Vagina (tissue), 2 donors: ENCODE measurements at regions not wholly inside any gene's neighbourhood (a gene's known extent, or its start where the extent isn't known, plus 50 kb on each side); places are given as distances from the start of the nearest gene placed in this dataset.

ENCODE experiments used
- DNase-seq, 2 donors: peaks; one replicate each; pipeline ENCODE4 v3.0.0-alpha.2; 2017; ENCODE audit errors: extremely low spot score in 2 of 2
- H3K27ac ChIP-seq: fragments of 200-600 bp; sonication (generic); one replicate; pipeline ENCODE4 v1.5.1; 2019
- H3K27me3 ChIP-seq: fragments of 200-600 bp; sonication (generic); one replicate; pipeline ENCODE4 v1.5.1; 2019
- H3K36me3 ChIP-seq, 2 donors: fragments of 200-600 bp; sonication (generic); one replicate each; pipeline ENCODE4 v1.5.1; 2017 to 2019
- H3K4me1 ChIP-seq: fragments of 200-600 bp; sonication (generic); one replicate; pipeline ENCODE4 v1.5.1; 2019
- H3K4me3 ChIP-seq, 2 donors: fragments of 200-600 bp; sonication (generic); 1 replicate in 1 of 2; 2 replicates in 1 of 2; pipeline ENCODE4 v1.5.1; 2016 to 2019
- H3K9me3 ChIP-seq: fragments of 200-600 bp; sonication (generic); one replicate; pipeline ENCODE4 v1.5.1; 2019
- CTCF ChIP-seq, 3 experiments: fragments of 450-650 bp in 2 of 3; fragments of 200-600 bp in 1 of 3; sonication (generic) in 1 of 3; IDR thresholded peaks; one replicate each; pipeline ENCODE4 v1.5.1; 2017 to 2019; ENCODE audit warnings: antibody characterized with exemption in 3 of 3, mild to moderate bottlenecking in 2 of 3, moderate library complexity in 2 of 3
- POLR2A ChIP-seq, 2 donors: fragments of 450-650 bp; IDR thresholded peaks; one replicate each; pipeline ENCODE4 v1.6.1; 2017; ENCODE audit warnings: antibody characterized with exemption in 2 of 2, mild to moderate bottlenecking in 2 of 2, moderate library complexity in 2 of 2
- POLR2AphosphoS5 ChIP-seq, 2 donors: sonication (generic); formaldehyde crosslinking; IDR thresholded peaks; one replicate each; pipeline ENCODE4 v1.9.0; 2017; ENCODE audit warnings: antibody characterized with exemption in 2 of 2, mild to moderate bottlenecking in 2 of 2, low read depth in 1 of 2; ENCODE audit not compliant: insufficient read depth in 1 of 2
- intact Hi-C: fragments of 100-400 bp; cut with DNase I; formaldehyde crosslinking; loops from one replicate; pipeline ENCODE4 v1.15.1; 2023

- TF ChIP-seq POLR2A (IDR thresholded peaks at IDR 0.05) (no peak), CTCF (IDR thresholded peaks at IDR 0.05) (no peak), POLR2AphosphoS5 (IDR thresholded peaks at IDR 0.05; ENCODE audit: insufficient read depth in 1 of 2, low read depth in 1 of 2) (no peak)
- intact Hi-C loops, result no loop called here
- no peaks in the 10 kb centered on the region for H3K4me1 ChIP-seq
- H3K4me3 ChIP-seq, result no peak overlapping the region
- H3K27ac ChIP-seq, result no peak overlapping the region
- DNase-seq, result no peak
- H3K9me3 ChIP-seq, result no peaks in the 10 kb centered on the region
- H3K36me3 ChIP-seq, result no peaks in the 10 kb centered on the region
- H3K27me3 ChIP-seq, result no peaks in the 10 kb centered on the region
Measured at GRCh38 chr1:157418231-157418630, 134.1 kb downstream of the FCRL5 start.

- Histone ChIP-seq H3K9me3 (no peaks in the 10 kb centered on the region), H3K36me3 (no peaks in the 10 kb centered on the region), H3K27ac (no peak overlapping the region), H3K4me1 (no peaks in the 10 kb centered on the region), H3K27me3 (no peaks in the 10 kb centered on the region), H3K4me3 (no peak overlapping the region)
- intact Hi-C loops, result no loop called here
- no peak for DNase-seq
- no peak for TF ChIP-seq CTCF (IDR thresholded peaks at IDR 0.05)
- TF ChIP-seq POLR2AphosphoS5 (IDR thresholded peaks at IDR 0.05; ENCODE audit: insufficient read depth in 1 of 2, low read depth in 1 of 2), result no peak
- TF ChIP-seq POLR2A (IDR thresholded peaks at IDR 0.05), result no peak
Measured at GRCh38 chr1:157415661-157416060, 136.7 kb downstream of the FCRL5 start.

GRCh38 chr1:157412308-157412707 lies 140.0 kb downstream of the FCRL5 start:
- Histone ChIP-seq H3K4me1 (no peaks in the 10 kb centered on the region), H3K9me3 (no peaks in the 10 kb centered on the region), H3K27me3 (no peaks in the 10 kb centered on the region), H3K27ac (no peak overlapping the region), H3K36me3 (no peaks in the 10 kb centered on the region), H3K4me3 (no peak overlapping the region)
- no peak for TF ChIP-seq CTCF (IDR thresholded peaks at IDR 0.05)
- TF ChIP-seq POLR2A (IDR thresholded peaks at IDR 0.05), result no peak
- TF ChIP-seq POLR2AphosphoS5 (IDR thresholded peaks at IDR 0.05; ENCODE audit: insufficient read depth in 1 of 2, low read depth in 1 of 2), result no peak
- no peak for DNase-seq
- intact Hi-C loops, result no loop called here

GRCh38 chr1:157411769-157412168 lies 140.5 kb downstream of the FCRL5 start:
- Histone ChIP-seq H3K4me3 (no peak overlapping the region), H3K9me3 (no peaks in the 10 kb centered on the region), H3K4me1 (no peaks in the 10 kb centered on the region), H3K27ac (no peak overlapping the region), H3K36me3 (no peaks in the 10 kb centered on the region), H3K27me3 (no peaks in the 10 kb centered on the region)
- intact Hi-C loops, result no loop called here
- TF ChIP-seq POLR2AphosphoS5 (IDR thresholded peaks at IDR 0.05; ENCODE audit: insufficient read depth in 1 of 2, low read depth in 1 of 2), result no peak
- no peak for TF ChIP-seq CTCF (IDR thresholded peaks at IDR 0.05)
- TF ChIP-seq POLR2A (IDR thresholded peaks at IDR 0.05), result no peak
- DNase-seq, result no peak

GRCh38 chr1:157411064-157411463 lies 141.3 kb downstream of the FCRL5 start:
- Histone ChIP-seq H3K36me3 (no peaks in the 10 kb centered on the region), H3K9me3 (no peaks in the 10 kb centered on the region), H3K27ac (no peak overlapping the region), H3K4me1 (no peaks in the 10 kb centered on the region), H3K4me3 (no peak overlapping the region), H3K27me3 (no peaks in the 10 kb centered on the region)
- DNase-seq, result no peak
- intact Hi-C loops, result no loop called here
- TF ChIP-seq POLR2AphosphoS5 (IDR thresholded peaks at IDR 0.05; ENCODE audit: insufficient read depth in 1 of 2, low read depth in 1 of 2) (no peak), POLR2A (IDR thresholded peaks at IDR 0.05) (no peak), CTCF (IDR thresholded peaks at IDR 0.05) (no peak)
